ENCODE measurements at regions not wholly inside any gene's neighbourhood (a gene's known extent, or its start where the extent isn't known, plus 50 kb on each side); places are given as distances from the start of the nearest gene placed in this dataset.

GRCh38 chr2:239700686-239701345 lies 300.0 kb upstream of the HDAC4 start:
- DNase-seq = no peak

DNA sequence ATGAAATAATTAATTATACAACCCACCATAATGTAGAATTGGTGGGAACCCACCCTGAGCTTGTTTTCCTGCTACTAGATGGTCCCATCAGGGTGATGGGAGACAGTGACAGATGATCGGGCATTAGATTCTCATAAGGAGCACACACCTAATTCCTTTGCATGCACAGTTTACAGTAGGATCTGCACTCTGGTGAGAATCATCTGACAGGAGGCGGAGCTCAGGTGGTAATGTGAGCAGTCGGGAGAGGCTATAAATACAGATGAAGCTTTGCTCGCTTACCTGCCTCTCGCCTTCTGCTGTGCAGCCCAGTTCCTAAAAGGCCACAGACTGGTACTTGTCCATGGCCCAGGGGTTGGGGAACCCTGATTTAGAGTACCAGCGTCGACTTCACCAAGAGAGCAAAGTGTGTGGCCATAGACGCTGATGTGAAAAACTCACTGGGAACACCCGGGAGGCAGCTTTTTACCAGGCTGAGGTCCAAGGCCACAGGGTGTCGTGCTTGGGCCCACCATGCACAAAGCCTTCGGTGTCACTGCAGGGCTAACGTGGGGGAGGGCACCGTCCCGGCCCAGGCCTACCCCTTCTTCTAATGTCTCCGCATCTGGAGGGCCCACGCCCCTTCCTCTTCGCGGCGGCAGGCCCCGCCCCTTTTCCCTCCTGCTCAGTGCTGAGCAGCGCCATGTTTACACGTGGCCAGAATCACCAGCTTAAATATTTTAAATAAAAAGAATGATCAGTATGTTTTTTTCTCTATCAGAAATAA lies 296.8 kb upstream of the HDAC4 start:
- no peak for DNase-seq

- DNase-seq = no peak
Measured at GRCh38 chr2:239696559-239697207, 295.9 kb upstream of the HDAC4 start.

DNA sequence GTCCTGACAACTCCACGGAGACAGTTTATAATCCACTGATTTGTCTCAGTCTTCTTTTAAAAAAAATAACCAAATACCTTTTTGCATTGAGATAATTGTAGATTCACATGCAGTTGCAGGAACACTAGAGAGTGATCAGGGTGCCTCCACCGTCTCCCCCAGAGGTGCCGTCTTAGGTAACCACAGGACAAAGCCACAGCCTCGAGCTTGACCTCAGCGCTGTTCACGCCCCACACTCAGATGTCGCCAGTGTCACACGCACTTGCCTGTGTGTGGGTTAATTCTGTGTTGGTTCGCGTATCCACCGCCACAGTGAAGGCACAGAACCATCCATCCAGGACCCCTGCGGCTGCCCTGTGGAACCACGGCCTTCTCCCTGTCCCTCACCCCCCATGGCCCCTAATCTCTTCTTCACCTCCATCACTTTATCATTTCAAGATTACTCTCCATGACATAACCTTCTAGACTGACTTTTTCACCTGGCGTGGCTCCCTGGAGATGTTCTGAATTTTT lies 295.0 kb upstream of the HDAC4 start:
- no peak for DNase-seq

DNA sequence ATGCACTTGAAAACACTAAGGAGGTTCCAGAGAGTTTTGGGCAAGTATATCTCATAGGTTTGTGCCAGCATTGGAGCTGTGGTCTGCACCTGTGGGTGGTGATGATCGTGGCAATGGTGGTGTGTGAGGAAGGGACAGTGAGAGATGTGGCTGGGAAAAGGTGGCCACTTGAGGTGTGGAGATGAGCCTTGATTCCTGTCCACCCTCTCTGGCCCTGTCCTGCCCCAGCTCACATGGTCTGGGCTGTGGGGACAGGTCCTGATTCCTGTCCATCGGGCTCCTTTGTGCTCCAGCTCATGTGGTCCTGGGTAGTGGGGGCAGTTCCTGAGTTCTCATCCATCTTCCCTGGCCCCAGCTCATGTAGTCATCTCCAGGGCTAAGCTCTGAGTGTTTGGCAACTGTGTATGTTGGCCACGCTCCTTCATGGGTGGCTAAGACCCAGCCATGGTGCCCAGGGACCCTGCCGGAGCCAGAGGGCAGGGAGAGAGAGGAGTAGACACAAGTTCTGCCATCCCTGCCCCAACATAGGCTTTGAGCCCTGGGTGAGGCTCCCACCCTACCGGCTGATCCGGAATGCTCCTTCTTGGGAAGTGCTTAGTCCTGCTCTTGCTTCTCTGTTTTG lies 294.4 kb upstream of the HDAC4 start:
- no peak for DNase-seq

- no peak for DNase-seq
Measured at GRCh38 chr2:239694487-239694886, 293.7 kb upstream of the HDAC4 start.

DNA sequence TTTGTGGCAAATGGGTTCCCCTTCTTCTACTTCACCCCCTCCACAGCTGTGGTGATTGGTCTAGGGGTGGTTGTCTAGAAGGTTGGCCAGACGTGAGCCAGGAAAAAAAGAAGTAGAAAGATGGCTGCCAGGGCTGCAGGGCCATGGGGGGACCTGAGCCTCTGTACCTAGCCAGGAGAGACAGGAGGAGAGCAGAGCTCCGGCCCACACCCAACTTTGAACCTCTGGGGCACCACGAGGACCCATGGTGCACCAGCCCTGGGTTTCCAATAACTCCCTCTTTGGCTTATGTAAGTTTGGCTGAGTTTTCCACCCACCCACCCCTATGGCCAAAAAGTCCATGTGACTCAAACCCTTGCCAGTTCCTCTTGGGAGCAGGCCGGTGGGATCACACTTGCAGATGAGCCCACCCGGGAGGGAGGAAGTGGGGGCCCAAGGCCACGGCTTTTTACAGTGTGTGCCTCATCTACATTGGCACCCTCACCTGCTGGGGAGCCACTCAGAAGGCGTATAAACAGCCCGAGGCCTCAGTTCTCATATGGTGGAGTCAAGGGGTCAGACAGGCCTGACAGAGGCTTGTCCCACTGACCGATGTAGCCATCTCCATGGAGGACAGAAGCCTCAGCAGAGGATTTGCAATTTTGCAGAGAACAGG lies 293.1 kb upstream of the HDAC4 start:
- DNase-seq = no peak

DNA sequence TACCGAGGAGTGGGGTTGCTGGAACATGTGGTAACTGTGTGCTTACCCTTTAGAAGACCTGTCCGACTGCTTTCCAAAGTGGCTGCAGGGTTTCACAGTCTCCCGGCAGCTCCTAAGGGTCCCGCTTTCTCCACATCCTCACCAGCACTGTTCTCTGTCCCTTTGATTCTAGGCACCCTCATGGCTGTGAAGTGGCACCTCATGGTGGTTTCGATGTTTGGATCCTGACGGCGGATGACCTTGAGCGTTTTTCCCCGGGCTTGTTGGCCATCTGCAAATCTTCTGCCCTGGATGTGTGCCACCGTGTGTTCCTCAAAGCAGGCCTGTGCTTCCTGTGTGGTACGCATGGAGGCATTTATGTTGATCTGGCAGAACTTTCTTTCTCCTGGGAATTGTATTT lies 292.5 kb upstream of the HDAC4 start:
- DNase-seq = no peak

DNA sequence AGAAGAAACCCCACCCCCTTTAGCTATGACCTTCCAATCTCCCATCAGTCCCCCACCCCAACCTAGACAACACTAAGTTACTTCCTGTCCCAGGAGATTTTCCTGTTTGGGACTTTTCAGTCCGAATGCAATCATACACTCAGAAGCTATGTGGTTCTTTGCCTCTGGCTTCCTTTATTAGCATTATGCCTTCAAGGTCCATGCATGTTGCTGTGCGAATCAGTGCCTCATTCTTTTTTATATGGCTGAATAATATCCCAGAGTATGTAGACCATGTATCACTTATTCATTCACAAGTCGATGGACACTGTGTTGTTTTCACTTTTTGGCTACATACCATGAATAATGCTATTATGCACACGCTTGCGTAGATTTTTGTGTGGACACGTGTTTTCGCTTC lies 292.1 kb upstream of the HDAC4 start:
- no peak for DNase-seq

- no peak for DNase-seq
Measured at GRCh38 chr2:239692362-239692851, 291.6 kb upstream of the HDAC4 start.

- DNase-seq = no peak
Measured at GRCh38 chr2:239691720-239692119, 290.9 kb upstream of the HDAC4 start.

- no peak for DNase-seq
Measured at GRCh38 chr2:239690651-239691631, 290.1 kb upstream of the HDAC4 start.

- no peak for DNase-seq
Measured at GRCh38 chr2:239689985-239690384, 289.2 kb upstream of the HDAC4 start.

DNA sequence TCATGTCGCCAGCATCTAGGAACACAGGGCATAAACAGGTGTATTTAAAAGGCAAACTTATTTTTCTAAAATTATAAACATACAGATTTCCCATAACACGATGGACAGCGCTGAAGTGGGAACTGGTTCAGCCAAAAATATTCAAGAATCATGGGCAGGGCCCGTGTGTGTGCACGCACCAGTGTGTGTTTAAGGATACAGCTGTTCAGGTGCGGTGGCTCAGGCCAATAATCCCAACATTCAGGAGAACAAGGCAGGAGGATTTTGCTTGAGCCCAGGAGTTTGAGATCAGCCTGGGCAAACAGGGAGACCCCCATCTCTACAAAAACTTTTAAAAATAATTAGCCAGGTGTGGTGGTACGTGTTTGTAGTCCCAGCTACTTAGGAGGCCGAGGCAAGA lies 288.6 kb upstream of the HDAC4 start:
- DNase-seq = no peak

GRCh38 chr2:239688840-239689239 lies 288.0 kb upstream of the HDAC4 start:
- no peak for DNase-seq

- no peak for DNase-seq
Measured at GRCh38 chr2:239688122-239688681, 287.4 kb upstream of the HDAC4 start.

- no peak for DNase-seq
Measured at GRCh38 chr2:239687441-239687840, 286.6 kb upstream of the HDAC4 start.

DNA sequence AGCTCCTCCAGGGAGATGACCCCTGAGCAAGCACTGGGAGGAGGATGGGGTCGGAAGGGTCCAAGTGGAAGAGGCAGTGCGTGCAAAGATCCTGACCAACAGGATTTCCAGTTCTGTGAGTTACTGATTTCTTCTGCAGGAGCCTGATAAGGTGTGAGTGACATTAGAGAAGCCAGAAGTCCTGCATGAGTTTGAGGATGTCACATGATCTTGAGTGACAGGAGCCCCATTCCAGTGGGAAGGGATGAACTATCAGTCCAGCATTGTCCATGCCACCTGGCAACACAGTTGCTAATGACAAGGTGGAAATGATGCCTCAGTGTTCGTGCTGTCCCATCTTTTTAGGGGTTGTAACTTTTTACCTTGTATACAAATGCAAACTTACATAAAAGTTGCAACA lies 285.1 kb upstream of the HDAC4 start:
- DNase-seq = no peak

DNA sequence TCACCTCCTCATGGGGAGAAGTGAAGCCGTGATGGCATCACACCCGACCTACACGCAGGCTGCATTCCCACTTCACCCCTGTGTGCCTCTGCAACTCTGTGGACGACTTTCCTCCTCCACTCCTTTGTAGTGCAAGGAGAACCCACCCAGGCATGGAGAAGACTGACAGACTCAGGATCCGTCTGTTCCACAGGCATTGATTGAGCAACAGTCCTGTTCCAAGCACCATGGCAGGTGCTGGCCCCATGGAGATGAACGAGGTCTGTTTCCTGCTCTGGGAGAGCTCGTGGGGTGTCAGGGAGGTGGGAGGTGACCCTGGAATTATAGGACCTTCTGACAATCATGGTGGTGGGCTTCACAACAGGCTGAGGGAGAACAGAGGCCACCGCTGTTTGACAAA lies 284.7 kb upstream of the HDAC4 start:
- DNase-seq = no peak

DNA sequence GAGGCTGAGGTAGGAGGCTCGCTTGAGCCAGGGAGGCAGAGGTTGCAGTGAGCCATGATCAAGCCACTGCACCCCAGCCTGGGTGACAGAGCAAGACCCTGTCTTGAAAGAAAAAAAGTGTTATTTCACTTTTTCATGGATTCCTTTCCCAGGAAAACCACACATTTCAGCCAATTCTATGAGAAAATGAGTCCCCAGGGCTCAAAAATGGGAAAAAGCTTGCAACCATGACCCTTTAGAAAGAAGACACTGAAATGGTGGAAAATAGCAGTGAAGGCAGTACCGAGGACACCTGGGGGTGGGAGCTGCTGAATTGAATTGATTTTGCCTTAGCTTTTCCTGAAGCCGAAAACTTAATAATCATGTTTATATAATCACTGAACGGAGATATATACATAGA lies 284.2 kb upstream of the HDAC4 start:
- no peak for DNase-seq

GRCh38 chr2:239684271-239684810 lies 283.5 kb upstream of the HDAC4 start:
- no peak for DNase-seq

All from EL (cell line).